ENCODE measurements at regions not wholly inside any gene's neighbourhood (a gene's known extent, or its start where the extent isn't known, plus 50 kb on each side); places are given as distances from the start of the nearest gene placed in this dataset.
"Not testable (repeated sequence)": the region's sequence is repeated elsewhere in the genome, so short reads cannot be mapped to it uniquely, and the experiment has no call there.

DNA sequence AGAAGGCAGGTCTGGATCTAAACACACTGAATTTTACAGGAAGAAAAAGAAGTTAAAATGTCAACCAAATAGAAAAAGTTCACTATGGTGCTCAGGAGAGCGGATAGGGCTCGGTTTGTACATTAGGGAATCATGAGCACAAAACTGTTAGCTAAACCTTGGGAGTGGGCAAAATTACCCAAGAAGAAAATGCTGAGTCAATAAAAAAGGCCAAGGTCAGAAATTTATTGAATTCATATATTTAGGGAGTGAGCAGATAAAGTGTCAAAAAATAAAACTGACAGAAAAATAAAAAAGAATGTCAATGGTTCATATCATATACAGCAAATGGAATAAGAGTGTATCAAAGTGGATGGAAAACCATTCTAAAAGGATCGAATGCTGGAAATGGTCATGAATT, 452.5 kb upstream of the SMIM31 start:
- no peak for DNase-seq (ENCODE audit: low read depth in 2 of 2, low spot score in 1 of 2)

DNA sequence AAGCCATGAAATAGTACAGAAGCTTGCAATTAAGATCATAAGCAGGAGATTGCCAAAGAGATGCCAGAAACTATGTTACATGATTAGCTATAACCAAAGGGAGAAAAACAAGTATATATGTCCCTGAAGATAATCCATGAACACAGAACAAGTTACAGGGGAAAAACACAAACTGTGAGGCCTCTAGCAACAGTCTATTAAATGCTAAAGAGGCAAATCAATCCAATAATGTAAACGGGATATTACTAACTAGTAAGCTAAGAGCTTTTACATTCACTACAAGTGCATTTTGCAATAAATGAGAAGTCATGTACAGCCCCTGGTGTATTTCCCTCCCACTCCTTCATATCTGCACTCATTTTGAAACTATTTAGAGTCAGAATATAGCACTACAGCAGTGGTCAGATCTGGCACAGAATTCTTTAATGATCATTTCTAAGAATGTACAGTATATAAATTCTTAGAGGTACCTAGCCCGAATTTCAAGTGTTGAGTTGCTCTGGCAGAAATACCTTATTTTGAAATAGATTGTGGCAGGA, 449.8 kb upstream of the SMIM31 start:
- no peak for DNase-seq (ENCODE audit: low read depth in 2 of 2, low spot score in 1 of 2)

DNA sequence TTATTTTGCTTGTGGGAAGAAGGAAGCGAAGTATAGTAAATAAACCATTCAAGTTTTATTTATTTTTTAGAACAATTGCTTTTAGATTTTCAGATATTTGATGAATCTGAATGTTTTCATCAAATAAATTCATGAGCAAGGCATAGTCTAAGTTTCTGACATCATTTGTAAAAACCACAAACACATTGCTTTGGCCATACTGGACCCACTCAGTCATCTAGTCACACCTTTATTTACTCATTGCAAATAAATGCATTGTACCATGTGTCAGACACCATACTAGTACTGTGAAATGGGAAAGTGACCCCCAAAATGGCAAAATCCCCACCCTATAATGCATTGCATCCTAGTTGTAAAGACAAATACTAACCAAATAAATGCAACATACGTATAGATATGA, 449.1 kb upstream of the SMIM31 start:
- DNase-seq (ENCODE audit: low read depth in 2 of 2, low spot score in 1 of 2): no peak

DNA sequence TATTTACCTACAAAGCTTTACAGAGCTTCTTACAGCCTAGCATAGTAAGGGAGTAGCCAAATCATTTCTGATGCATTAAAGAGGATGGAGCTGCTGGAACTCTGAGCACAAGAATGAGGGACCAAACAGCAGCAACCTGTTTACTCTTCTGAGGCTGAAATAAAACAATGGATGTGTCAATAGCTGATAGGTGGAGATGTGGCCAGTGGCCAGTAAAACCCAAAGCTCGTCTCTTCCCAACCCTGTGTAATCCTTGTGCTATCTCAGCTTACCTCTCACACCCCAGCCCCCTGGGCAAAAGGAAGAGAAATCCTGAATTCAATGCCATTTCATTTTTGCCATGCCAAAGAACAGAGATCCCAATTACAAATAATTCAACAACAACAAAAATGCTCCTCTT, 446.7 kb upstream of the SMIM31 start:
- no peak for DNase-seq (ENCODE audit: low read depth in 2 of 2, low spot score in 1 of 2)

DNA sequence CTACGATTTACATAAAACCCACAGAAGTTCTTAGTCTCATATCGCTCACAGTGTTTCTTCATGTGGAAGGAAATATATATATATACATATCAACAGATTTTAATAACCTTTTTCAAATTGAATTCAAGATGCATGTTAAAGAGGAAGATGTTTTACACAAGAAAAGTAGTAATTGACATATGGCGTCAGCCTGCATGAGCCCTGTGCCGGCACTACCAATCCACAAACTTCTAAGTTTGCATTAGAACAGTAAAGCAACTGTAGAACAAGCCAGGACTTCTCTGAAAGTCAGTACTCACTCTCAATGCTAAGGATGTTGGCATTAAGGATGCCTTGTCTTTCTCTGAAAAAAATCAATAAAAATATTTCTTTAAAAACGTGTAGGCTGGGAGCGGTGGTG, 441.3 kb upstream of the SMIM31 start:
- DNase-seq (ENCODE audit: low read depth in 2 of 2, low spot score in 1 of 2): no peak

DNA sequence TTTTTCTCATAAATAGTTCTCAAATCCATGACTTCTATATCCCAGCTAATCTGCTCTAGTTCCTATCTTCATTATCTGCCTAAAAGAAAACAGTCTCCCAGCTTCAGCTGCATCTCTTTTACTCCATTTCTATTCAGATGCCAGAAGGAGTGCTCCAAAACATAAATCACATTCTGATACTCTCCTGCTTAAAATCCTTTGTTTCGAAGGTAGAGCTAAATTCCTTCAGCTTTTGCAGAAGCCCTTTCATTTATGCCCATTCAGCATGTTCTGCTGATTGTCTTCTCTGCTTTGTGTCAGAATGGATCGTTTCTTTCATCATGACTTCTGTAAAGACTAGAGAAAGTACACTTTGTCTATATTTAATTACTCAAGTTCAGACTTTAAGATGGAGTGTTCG, 440.1 kb upstream of the SMIM31 start:
- DNase-seq (ENCODE audit: low read depth in 2 of 2, low spot score in 1 of 2): no peak

DNA sequence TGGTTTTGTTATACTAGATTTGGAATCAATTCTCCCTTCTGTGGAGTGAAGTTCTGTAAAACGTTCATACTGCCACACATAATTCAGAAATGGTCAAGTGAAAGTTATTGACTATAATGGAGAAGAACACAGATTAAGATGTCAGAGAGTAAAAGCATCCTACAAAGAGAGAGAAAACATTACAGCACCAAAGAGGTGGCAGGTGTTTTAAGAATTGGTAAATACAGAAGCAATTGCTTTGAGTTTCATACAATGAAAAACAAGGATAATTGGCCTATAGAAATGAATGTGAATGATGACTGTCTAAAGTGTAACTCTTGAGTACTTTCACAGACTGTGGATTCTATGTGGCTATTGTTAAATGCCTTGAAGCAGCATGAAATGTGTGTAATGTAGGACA, 435.6 kb upstream of the SMIM31 start:
- no peak for DNase-seq (ENCODE audit: low read depth in 2 of 2, low spot score in 1 of 2)

DNA sequence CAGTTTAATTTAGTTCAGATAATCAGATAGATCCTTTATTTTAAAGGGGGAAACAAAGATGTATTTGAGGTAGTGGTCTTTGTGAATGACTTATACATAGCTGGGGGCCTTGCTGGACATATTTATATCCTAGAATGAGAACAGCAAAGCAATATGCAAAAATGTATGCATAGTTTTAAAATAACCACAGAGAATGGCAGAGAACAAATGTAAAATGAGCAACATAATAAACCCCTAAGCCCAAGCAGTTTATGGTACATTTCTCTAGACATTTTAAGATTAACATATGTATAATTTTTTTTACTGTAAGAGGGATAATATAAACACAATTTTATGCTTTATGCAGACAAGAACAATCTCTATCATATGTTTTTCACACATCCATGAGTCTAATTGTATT, 434.2 kb upstream of the SMIM31 start:
- DNase-seq (ENCODE audit: low read depth in 2 of 2, low spot score in 1 of 2): no peak

DNA sequence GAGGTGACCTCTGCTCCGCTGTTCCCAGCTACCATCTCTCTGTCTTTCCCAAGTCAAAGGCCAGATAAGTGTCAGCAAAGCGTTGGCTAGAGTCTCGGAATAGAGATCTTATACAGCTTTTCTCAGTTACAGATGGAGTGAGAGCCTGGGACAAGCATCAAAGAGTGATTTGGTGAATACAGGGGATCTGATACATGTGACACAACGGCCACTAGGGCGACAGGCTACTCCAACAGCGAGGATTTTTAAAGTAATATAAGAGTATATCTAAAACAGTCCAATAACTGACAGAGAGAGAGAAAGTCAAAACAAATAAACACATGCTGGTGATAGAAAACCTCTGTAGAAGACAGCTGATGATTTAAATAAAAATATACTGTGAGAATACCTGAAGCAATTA, 433.1 kb upstream of the SMIM31 start:
- no peak for DNase-seq (ENCODE audit: low read depth in 2 of 2, low spot score in 1 of 2)

DNA sequence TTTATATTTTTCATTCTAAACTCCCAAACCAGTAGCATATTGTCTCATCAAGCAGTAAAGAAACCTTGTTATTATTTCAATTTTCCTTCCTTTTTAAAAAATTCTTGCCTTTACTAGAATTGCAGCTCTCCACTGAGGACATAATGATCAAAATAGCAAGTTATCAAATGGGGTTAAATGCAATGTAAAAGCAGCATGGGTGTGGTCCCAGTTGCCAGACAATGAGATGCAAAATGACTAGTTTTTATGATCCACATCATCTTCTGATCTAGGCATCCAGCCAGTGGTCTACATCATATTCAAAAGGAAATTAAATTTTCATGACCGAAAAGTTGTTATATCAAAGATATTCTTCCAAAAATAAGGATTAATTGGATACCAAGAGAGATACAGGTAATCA, 427.9 kb upstream of the SMIM31 start:
- no peak for DNase-seq (ENCODE audit: low read depth in 2 of 2, low spot score in 1 of 2)

DNA sequence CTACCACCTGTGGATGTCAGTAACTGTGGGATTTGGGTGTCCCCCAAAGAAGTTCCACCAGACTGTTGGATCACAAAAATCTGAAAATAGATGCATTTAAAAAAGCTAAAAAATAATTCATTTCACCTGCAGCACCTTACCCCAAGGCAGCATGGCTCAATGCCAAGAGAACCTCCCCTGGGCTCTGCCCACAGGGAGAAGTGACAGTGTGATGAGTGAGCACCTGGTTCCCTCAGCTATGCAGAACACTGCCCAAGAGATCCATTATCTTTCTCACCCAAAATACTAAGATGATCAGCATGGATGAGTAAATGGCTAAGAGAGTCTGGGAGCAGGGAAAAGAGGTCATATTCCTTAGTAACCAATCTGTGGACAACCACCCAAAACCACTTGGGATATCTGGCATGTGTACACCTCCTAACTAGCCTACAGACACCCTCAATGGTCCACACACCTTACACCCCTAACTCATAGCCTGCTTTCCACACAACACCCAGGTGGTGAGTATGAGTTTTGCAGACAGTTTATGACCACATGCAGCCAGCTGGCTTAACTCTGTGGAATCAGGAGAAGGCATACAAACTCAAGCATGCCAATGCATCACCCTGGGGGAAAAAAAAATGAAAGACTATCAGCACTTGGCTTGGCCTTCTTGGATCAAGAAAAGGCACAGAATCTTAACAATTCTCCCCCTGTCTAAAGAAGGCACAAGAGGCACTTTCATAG, 416.5 kb upstream of the SMIM31 start:
- no peak for DNase-seq (ENCODE audit: low read depth in 2 of 2, low spot score in 1 of 2)

DNA sequence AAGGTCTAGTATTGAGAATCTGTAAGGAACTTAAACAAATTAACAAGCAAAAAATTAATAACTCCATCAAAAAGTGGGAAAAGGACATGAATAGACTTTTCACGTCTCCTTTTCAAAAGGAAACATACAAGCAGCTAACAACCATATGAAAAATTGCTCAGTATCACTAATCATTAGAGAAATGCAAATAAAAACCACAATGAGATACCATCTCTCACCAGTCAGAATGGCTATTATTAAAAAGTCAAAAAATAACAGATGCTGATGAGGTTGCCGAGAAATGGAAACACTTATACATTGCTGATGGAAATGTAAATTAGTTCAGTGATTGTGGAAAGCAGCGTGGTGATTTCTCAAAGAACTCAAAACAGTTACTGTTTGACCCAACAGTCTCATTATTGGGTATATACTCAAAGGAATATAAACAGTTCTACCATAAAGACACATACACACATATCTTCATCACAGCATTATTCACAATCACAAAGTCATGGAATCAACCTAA, 410.4 kb upstream of the SMIM31 start:
- DNase-seq (ENCODE audit: low read depth in 2 of 2, low spot score in 1 of 2): no peak

DNA sequence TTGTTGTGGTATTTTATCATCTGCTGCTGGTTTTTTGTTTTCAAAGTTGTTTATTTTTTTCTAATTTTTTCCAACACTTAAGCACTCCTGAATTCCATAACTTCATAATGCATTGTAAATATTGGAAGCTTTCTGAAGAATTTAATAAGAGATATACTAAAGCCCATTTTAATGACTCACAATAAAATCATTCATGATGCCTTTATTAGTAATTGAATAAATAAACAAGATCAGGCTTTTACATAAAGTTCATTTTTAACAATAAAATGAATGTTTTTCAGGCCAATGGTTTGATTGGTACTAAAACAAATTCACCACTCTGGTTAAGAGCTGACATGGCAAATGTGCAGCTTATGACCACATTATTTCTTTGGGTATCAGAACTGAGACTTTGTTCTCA, 408.2 kb upstream of the SMIM31 start:
- DNase-seq (ENCODE audit: low read depth in 2 of 2, low spot score in 1 of 2): no peak

DNA sequence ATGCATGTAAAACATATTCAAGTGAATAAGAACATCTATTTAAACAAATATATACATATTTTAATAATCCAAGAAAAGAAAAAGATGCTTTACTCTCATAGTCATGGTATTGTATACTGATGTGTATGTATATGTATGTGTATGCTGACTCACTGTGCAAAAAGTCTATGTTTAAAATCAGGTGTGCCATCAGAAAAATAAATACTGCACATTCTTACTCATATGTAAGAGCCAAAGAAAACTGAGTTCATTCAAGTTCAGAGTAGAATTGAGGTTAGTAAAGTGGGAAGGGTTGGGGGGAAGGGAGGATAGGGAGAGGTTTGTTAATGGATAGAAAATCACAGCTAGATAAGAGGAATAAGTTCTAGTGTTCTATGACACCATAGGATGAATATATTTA, 403.9 kb upstream of the SMIM31 start:
- DNase-seq (ENCODE audit: low read depth in 2 of 2, low spot score in 1 of 2): no peak

DNA sequence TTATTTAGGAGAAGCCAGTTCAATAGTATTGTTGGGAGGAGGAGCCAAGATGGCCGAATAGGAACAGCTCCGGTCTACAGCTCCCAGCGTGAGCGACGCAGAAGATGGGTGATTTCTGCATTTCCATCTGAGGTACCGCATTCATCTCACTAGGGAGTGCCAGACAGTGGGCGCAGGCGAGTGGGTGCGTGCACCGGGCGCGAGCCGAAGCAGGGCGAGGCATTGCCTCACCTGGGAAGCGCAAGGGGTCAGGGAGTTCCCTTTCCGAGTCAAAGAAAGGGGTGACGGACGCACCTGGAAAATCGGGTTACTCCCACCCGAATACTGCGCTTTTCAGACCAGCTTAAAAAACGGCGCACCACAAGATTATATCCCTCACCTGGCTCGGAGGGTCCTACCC, 403.2 kb upstream of the SMIM31 start:
- DNase-seq (ENCODE audit: low read depth in 2 of 2, low spot score in 1 of 2): not testable (repeated sequence)

DNA sequence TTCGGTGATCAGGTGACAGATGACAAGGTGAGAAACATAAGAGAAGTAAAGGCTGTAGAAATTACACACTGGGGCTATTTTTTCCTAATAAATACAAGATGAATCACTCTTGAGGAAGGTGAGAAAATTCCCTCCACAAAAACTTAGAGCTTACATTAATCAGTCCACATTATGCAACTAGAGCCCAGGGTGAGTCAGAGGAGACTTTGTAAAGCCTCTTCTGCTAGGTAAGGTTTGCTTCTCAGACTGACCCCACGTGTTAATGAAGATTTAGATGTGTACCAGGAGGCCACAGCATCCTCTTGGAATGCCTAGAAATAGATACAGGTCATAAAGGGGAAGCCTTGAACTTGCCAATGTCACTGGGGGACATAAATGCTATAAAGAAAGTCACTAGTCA, 396.0 kb upstream of the SMIM31 start:
- DNase-seq (ENCODE audit: low read depth in 2 of 2, low spot score in 1 of 2): no peak

DNA sequence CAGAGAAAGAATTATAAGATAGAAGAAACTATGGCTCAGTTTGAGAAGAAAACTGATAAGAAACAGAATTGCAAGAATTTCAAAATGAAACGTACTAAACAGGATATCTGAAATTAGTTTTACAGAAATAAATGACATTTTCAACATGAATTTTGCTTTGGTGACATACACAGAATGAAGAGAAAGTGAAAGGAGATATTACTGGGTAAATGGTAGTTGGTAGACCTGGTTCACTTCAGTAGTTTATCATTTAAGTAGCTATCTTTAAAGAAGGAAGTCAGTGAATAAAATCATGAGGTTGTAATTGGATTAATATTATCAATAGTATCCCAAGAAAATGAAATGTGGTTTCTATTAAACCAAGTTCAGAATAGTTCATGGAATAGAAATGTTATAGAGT, 395.5 kb upstream of the SMIM31 start:
- DNase-seq (ENCODE audit: low read depth in 2 of 2, low spot score in 1 of 2): no peak

DNA sequence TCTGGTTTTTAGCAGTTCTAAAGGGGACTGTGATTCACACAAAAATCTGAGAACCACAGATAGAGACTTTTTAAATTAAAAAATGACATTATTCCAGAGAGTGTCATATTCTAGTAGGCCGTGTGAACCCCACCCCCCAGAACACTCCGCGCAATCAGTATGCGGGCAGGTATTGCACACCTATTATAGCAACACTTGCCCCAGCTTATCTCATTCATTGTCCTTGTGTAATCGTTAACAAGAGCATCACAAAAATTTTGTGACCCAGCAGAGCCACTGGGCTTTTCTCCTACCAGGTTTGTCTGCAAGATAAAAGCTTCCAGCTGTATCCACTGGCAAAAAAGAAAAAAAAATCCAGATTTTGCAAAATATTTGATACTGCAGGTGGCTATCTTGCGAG, 394.1 kb upstream of the SMIM31 start:
- no peak for DNase-seq (ENCODE audit: low read depth in 2 of 2, low spot score in 1 of 2)

DNA sequence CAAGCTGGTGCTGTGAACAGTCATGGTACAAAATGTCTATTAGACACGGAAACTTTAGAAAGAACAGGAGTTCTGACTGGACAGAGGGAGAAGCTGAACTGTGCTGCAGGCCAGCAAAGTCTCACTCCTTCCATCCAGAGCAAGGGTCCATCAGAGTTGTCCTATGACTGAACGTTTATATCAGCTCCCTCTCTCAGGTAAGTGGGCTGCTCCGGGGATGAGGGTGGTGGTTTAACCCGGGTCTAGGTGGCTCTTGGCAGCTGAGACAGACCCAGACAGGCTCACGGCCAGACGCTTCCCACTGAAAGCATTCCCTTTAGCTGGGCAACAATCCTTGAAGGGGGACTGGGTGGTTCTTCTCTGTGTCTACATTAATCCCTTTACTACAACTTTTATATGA, 385.0 kb upstream of the SMIM31 start:
- no peak for DNase-seq (ENCODE audit: low read depth in 2 of 2, low spot score in 1 of 2)

DNA sequence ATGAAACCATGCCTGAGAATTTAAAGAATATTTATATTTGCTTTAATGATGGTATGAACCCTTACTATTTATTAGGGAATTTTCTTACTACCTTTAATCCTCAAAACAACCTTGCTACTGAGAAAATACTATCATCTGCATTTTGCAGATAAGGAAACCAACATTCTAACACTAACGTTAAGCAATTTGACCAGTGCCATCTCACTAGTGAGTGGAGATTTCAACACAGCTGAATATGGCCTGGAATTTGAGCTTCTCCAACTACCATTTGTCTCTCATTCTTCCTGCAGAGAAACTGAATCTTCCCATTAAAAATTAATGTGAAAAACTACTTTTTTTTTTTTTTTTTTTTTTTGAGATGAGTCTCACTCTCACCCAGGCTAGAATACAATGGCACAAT, 380.9 kb upstream of the SMIM31 start:
- DNase-seq (ENCODE audit: low read depth in 2 of 2, low spot score in 1 of 2): no peak

DNA sequence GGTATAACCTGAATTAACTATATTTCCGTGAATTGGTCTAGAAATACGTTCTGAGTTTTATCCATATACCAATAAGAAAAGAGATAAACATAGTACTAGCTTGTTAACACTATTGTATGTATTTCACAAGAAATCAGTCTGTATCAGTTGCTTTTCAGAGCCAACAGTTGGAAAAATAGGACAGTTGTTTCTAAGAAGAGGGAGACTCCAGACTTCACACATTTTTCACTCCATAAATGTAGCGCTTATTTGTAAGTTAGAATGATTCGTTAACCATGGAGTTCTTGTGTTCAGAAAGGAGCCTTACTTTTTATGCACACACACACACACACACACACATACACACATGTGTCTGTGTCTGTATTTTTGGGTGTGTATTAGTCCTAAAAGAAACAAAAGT, 376.7 kb upstream of the SMIM31 start:
- no peak for DNase-seq (ENCODE audit: low read depth in 2 of 2, low spot score in 1 of 2)

DNA sequence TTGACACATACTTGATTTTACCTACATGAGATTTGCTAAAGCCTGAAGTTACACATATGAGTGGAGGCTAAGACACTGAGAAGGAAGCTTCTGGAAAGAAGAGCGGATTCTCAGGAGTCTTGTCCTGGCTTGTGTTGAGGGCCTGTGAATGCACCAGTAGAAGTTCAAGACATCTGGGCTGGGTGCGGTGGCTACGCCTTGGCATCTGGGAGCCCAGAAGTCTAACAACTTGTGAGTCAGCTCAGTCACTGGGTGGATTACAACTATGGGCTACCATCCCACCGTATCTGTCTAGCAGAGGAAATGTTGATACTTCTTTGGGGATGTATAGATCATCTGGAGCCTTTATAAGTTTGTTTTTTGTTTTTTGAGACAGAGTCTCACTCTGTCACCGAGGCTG, 375.6 kb upstream of the SMIM31 start:
- no peak for DNase-seq (ENCODE audit: low read depth in 2 of 2, low spot score in 1 of 2)

DNA sequence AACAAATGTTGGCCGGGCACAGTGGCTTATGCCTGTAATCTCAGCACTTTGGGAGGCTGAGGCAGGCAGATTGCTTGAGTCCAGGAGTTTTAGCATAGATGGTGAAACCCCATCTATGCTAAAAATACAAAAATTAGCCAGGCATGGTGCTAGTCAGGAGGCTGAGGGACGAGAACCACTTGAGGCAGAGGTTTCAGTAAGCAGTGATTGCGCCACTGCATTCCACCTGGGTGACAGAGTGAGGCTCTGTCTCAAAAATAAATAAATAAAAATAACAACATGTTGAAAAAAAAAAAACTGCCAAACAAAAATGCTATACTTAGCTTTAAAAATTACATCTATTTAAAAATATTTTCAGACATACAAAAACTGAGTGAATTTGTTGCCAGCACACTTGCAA, 374.2 kb upstream of the SMIM31 start:
- DNase-seq (ENCODE audit: low read depth in 2 of 2, low spot score in 1 of 2): no peak
